K562 (cell line): ENCODE measurements at regions not wholly inside any gene's neighbourhood (a gene's known extent, or its start where the extent isn't known, plus 50 kb on each side); places are given as distances from the start of the nearest gene placed in this dataset.

Experiments used
- ATAC-seq: fragments of 200-7000 bp; cut with Tn5 transposase; 3 replicates; pipeline ENCODE4 v1.9.1; 2020; ENCODE audit warnings: moderate library complexity
- BruUV-seq: library from RNA; stranded (reverse); fragments of 400-500 nt; replicated peaks from 2 replicates; lab custom pipeline; 2021; lab: Mats Ljungman, UMichigan
- CTCF ChIA-PET: fragments of 300-600 bp; formaldehyde crosslinking; extraction: SDS; loops from one replicate; lab custom pipeline; 2021; ENCODE audit warnings: low intra/inter-chr PET ratio; lab: Yijun Ruan, JAX
- POLR2A ChIA-PET: fragments of 300-600, 350-650 bp; sonication (Branson Sonifier 250); formaldehyde crosslinking; extraction: SDS; loops from one replicate; lab custom pipeline; 2021; ENCODE audit warnings: antibody characterized with exemption, inconsistent platforms; lab: Yijun Ruan, JAX
- DNase-seq, 4 experiments: peaks; one replicate each; pipeline versions ENCODE4 v3.0.0 to v3.0.0-alpha.2; 2011 to 2018; ENCODE audit warnings: low spot score in 3 of 4, mixed read lengths in 3 of 4; ENCODE audit errors: extremely low read depth in 1 of 4
- FAIRE-seq: peaks from 2 replicates; lab custom pipeline; 2011; peaks lifted over from hg19 to GRCh38; lab: Jason Lieb, UNC
- H2AFZ ChIP-seq: 2 replicates; pipeline ENCODE4 v1.6.0; 2011; ENCODE audit warnings: low read depth, low read length, control low read depth, inconsistent platforms
- H3K27ac ChIP-seq: fragments of 200-600 bp; 3 replicates; pipeline ENCODE4 v1.8.0; 2011; ENCODE audit warnings: low read depth, mild to moderate bottlenecking, control low read depth, inconsistent platforms, low read length, moderate library complexity, mixed read lengths; ENCODE audit errors: extremely low read depth
- H3K27me3 ChIP-seq, 2 experiments: fragments of 300-600 bp in 1 of 2; 2 replicates in 1 of 2; 3 replicates in 1 of 2; pipeline versions ENCODE4 v1.6.0 to v1.8.0; 2011; ENCODE audit warnings: inconsistent platforms in 2 of 2, low read length in 2 of 2, mild to moderate bottlenecking in 1 of 2, mixed read lengths in 1 of 2, moderate library complexity in 1 of 2; ENCODE audit not compliant: control insufficient read depth in 2 of 2, insufficient read depth in 2 of 2
- H3K36me3 ChIP-seq: fragments of 300-600 bp; 3 replicates; pipeline ENCODE4 v1.8.0; 2011; ENCODE audit warnings: mild to moderate bottlenecking, low read length, inconsistent platforms; ENCODE audit not compliant: control insufficient read depth, insufficient read depth
- H3K4me1 ChIP-seq, 2 experiments: fragments of 200-600 bp in 1 of 2; replicated peaks in 1 of 2; 2 replicates in 1 of 2; 3 replicates in 1 of 2; pipeline versions ENCODE4 v1.5.1 to v1.8.0; 2011; ENCODE audit warnings: inconsistent platforms in 2 of 2, low read length in 2 of 2, mild to moderate bottlenecking in 1 of 2, mixed read lengths in 1 of 2, moderate library complexity in 1 of 2; ENCODE audit not compliant: control insufficient read depth in 2 of 2, insufficient read depth in 2 of 2
- H3K4me2 ChIP-seq: 2 replicates; pipeline ENCODE4 v1.6.1; 2011; ENCODE audit warnings: low read length, control low read depth, inconsistent platforms, mixed read lengths; ENCODE audit not compliant: insufficient read depth
- H3K4me3 ChIP-seq: fragments of 200-600 bp; sonication (generic), shearing (Covaris generic); 2 replicates; pipeline ENCODE4 v1.5.1; 2016; ENCODE audit warnings: control low read depth, inconsistent platforms
- H3K79me2 ChIP-seq: fragments of 200-600 bp; 3 replicates; pipeline ENCODE4 v1.8.0; 2011; ENCODE audit warnings: low read length, inconsistent platforms; ENCODE audit not compliant: control insufficient read depth, insufficient read depth
- H3K9ac ChIP-seq, 2 experiments: 2 replicates each; pipeline versions ENCODE4 v1.6.0 to v1.6.1; 2011; ENCODE audit warnings: low read depth in 2 of 2, low read length in 2 of 2, control low read depth in 1 of 2, inconsistent platforms in 1 of 2, mild to moderate bottlenecking in 1 of 2, mixed read lengths in 1 of 2; ENCODE audit not compliant: insufficient read depth in 1 of 2
- H3K9me1 ChIP-seq: one replicate; pipeline ENCODE4 v1.6.0; 2011; ENCODE audit warnings: inconsistent platforms, mild to moderate bottlenecking, low read length, moderate library complexity; ENCODE audit not compliant: control insufficient read depth, insufficient read depth
- H3K9me3 ChIP-seq: replicated peaks from 2 replicates; pipeline ENCODE4 v1.5.1; 2011; ENCODE audit warnings: low read depth, low read length, inconsistent platforms; ENCODE audit not compliant: control insufficient read depth, insufficient read depth
- H4K20me1 ChIP-seq: replicated peaks from 2 replicates; pipeline ENCODE4 v1.6.1; 2011; ENCODE audit warnings: low read length, inconsistent platforms, mixed read lengths; ENCODE audit not compliant: control insufficient read depth, insufficient read depth
- CCAR2 ChIP-seq: fragments of 200-400 bp; formaldehyde crosslinking; IDR thresholded peaks from 2 replicates; pipeline ENCODE4 v1.6.1; 2017; ENCODE audit warnings: mild to moderate bottlenecking, low read depth, low read length
- FOXM1 ChIP-seq, 2 experiments: fragments of 450-650 bp in 1 of 2; sonication (generic) in 1 of 2; formaldehyde crosslinking in 1 of 2; IDR thresholded peaks; 2 replicates each; pipeline versions ENCODE4 v1.6.1 to v1.9.0; 2017 to 2022; ENCODE audit warnings: low read depth in 2 of 2, mild to moderate bottlenecking in 2 of 2, missing genetic modification reagents in 1 of 2, moderate library complexity in 1 of 2
- MCM2 ChIP-seq: fragments of 450-650 bp; IDR thresholded peaks from 2 replicates; pipeline ENCODE4 v1.6.1; 2017; ENCODE audit warnings: low read depth, mild to moderate bottlenecking
- MECOM ChIP-seq: fragments of 250-450 bp; sonication (Bioruptor Pico); IDR thresholded peaks from 2 replicates; pipeline ENCODE4 v1.8.0; 2022; ENCODE audit warnings: inconsistent platforms
- NR2C2 ChIP-seq, 2 experiments: fragments of 200-800 bp in 1 of 2; sonication (Bioruptor generic) in 1 of 2; sonication (generic) in 1 of 2; formaldehyde crosslinking in 1 of 2; IDR thresholded peaks; 2 replicates each; pipeline versions ENCODE4 v1.6.1 to v1.8.0; 2016 to 2022; ENCODE audit warnings: mild to moderate bottlenecking in 1 of 2, missing compliant biosample characterization in 1 of 2, missing genetic modification characterization in 1 of 2, missing genetic modification reagents in 1 of 2
- TCF7 ChIP-seq: sonication (generic); IDR thresholded peaks from 2 replicates; pipeline ENCODE4 v1.6.1; 2016; ENCODE audit warnings: antibody characterized with exemption, borderline replicate concordance
- ZNF79 ChIP-seq: fragments of 250-450 bp; sonication (Bioruptor Pico); IDR thresholded peaks from 2 replicates; pipeline ENCODE4 v1.4.0; 2020; ENCODE audit warnings: low read depth, mild to moderate bottlenecking, moderate library complexity
- WGBS: fragments of 100-300 bp; shearing (Covaris generic); methylation state at CpG from one replicate; pipeline ENCODE4 v1.1.6; 2016; ENCODE audit warnings: low coverage, mixed read lengths; ENCODE audit not compliant: insufficient coverage; ENCODE audit errors: missing lambda C conversion rate; 5-methylcytosine and 5-hydroxymethylcytosine counted together
- in situ Hi-C: fragments of 300-500 bp; cut with MboI; formaldehyde crosslinking; loops from 4 replicates; pipeline ENCODE4 v1.15.0; 2018; ENCODE audit warnings: inconsistent platforms, mixed read lengths
- intact Hi-C: fragments of 100-400 bp; cut with micrococcal nuclease; formaldehyde crosslinking; loops from 2 replicates; pipeline ENCODE4 v1.14.2; 2022
- TF ChIP-seq, protein P1 (sequence below): sonication (generic); formaldehyde crosslinking; IDR thresholded peaks from 2 replicates; pipeline ENCODE4 v1.8.1; 2023; ENCODE audit warnings: mild to moderate bottlenecking, missing genetic modification reagents
- TF ChIP-seq, protein P2 (sequence below), 2 experiments: fragments of 450-650 bp; IDR thresholded peaks; 2 replicates each; pipeline ENCODE4 v1.6.1; 2018; ENCODE audit warnings: mild to moderate bottlenecking in 2 of 2, low read depth in 1 of 2; ENCODE audit not compliant: partially characterized antibody in 2 of 2

DNA sequence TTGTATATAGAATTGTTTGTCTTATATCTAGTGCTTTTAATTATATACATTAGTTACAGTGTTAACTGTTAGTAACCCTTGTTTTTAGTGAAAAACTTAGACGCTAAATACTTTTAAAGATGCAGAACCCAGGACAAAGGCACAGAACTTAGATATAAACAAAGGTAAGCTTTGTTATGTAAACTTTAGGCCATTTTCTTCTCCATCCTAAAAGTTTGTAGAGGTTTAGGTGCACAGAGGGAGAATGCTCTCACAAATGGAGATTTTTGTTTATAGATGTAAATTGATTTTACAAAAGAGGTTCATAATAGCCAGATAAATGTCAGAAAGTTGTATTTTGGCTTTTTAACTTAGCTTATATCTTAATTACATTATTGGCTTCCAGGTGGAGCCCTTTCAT, 490.5 kb upstream of the LRRC7 start:
- POLR2A ChIA-PET = no interaction called here
- CTCF ChIA-PET = no interaction called here
- Histone ChIP-seq H2AFZ (no peak overlapping the region), H3K4me3 (no peak overlapping the region), H3K27ac (no peak overlapping the region), H3K4me2 (no peak overlapping the region), H3K9ac (no peak overlapping the region), H3K79me2 (no peaks in the 10 kb centered on the region), H3K27me3 (no peaks in the 10 kb centered on the region), H3K4me1 (no peaks in the 10 kb centered on the region), H3K36me3 (no peaks in the 10 kb centered on the region), H3K9me3 (no peaks in the 10 kb centered on the region), H4K20me1 (no peaks in the 10 kb centered on the region), H3K9me1 (no peaks in the 10 kb centered on the region)
- intact Hi-C loops = no loop called here
- BruUV-seq = no TSS peak
- 0% methylated on average over 1 of the region's 1 CpG for WGBS
- no peak for ATAC-seq
- TF ChIP-seq MECOM = no peak
- no peak for TF ChIP-seq CCAR2
- no peak for TF ChIP-seq FOXM1 (IDR thresholded peaks at IDR 0.05; ENCODE audit: low read depth)
- no peak for TF ChIP-seq FOXM1 (CRISPR knock-in tag; IDR thresholded peaks at IDR 0.05; ENCODE audit: low read depth)
- no peak for TF ChIP-seq ZNF79 (CRISPR knock-in tag)
- no peak for TF ChIP-seq MCM2
- in situ Hi-C loops = no loop called here
- DNase-seq = no peak
- FAIRE-seq = no peak

DNA sequence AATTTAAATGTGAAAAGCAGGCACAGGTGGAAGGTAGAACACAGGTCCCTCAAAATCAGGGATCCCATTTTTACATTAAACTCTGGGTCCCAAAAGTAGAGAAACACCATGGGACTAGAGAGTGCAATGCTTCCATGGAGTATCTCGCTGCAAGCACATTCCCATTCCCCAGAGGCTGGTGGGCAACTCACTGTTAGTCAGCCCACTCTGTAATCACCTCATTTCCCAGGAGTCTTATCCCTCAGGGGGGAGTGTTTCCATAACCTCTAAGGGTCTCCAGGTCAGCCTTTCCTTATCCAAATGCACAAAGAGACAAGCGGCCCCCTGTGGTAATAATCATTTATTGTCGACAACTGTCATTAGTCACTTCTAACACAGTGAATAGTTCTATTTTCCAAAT, 490.1 kb upstream of the LRRC7 start:
- H3K4me3 ChIP-seq = no peak overlapping the region
- CTCF ChIA-PET = no interaction called here
- intact Hi-C loops (no loop called here), in situ Hi-C loops (no loop called here)
- no TSS peak for BruUV-seq
- no peaks in the 10 kb centered on the region for H3K9me1 ChIP-seq
- H3K9me3 ChIP-seq = no peaks in the 10 kb centered on the region
- H2AFZ ChIP-seq = no peak overlapping the region
- 0% methylated on average over 3 of the region's 3 CpGs for WGBS
- no peak overlapping the region for H3K9ac ChIP-seq
- ATAC-seq (no peak), FAIRE-seq (no peak), DNase-seq (no peak)
- POLR2A ChIA-PET = no interaction called here
- no peaks in the 10 kb centered on the region for H4K20me1 ChIP-seq
- no peaks in the 10 kb centered on the region for H3K79me2 ChIP-seq
- no peak overlapping the region for H3K4me2 ChIP-seq
- H3K36me3 ChIP-seq = no peaks in the 10 kb centered on the region
- no peaks in the 10 kb centered on the region for H3K27me3 ChIP-seq
- H3K27ac ChIP-seq = no peak overlapping the region
- no peaks in the 10 kb centered on the region for H3K4me1 ChIP-seq
- TF ChIP-seq NR2C2 (CRISPR knock-in tag; IDR thresholded peaks at IDR 0.05) = no peak
- TF ChIP-seq NR2C2 (tag; IDR thresholded peaks at IDR 0.05) = no peak
- TF ChIP-seq, protein P1, sequence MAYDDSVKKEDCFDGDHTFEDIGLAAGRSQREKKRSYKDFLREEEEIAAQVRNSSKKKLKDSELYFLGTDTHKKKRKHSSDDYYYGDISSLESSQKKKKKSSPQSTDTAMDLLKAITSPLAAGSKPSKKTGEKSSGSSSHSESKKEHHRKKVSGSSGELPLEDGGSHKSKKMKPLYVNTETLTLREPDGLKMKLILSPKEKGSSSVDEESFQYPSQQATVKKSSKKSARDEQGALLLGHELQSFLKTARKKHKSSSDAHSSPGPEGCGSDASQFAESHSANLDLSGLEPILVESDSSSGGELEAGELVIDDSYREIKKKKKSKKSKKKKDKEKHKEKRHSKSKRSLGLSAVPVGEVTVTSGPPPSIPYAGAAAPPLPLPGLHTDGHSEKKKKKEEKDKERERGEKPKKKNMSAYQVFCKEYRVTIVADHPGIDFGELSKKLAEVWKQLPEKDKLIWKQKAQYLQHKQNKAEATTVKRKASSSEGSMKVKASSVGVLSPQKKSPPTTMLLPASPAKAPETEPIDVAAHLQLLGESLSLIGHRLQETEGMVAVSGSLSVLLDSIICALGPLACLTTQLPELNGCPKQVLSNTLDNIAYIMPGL (CRISPR knock-in tag) = no peak
- TF ChIP-seq, protein P2, sequence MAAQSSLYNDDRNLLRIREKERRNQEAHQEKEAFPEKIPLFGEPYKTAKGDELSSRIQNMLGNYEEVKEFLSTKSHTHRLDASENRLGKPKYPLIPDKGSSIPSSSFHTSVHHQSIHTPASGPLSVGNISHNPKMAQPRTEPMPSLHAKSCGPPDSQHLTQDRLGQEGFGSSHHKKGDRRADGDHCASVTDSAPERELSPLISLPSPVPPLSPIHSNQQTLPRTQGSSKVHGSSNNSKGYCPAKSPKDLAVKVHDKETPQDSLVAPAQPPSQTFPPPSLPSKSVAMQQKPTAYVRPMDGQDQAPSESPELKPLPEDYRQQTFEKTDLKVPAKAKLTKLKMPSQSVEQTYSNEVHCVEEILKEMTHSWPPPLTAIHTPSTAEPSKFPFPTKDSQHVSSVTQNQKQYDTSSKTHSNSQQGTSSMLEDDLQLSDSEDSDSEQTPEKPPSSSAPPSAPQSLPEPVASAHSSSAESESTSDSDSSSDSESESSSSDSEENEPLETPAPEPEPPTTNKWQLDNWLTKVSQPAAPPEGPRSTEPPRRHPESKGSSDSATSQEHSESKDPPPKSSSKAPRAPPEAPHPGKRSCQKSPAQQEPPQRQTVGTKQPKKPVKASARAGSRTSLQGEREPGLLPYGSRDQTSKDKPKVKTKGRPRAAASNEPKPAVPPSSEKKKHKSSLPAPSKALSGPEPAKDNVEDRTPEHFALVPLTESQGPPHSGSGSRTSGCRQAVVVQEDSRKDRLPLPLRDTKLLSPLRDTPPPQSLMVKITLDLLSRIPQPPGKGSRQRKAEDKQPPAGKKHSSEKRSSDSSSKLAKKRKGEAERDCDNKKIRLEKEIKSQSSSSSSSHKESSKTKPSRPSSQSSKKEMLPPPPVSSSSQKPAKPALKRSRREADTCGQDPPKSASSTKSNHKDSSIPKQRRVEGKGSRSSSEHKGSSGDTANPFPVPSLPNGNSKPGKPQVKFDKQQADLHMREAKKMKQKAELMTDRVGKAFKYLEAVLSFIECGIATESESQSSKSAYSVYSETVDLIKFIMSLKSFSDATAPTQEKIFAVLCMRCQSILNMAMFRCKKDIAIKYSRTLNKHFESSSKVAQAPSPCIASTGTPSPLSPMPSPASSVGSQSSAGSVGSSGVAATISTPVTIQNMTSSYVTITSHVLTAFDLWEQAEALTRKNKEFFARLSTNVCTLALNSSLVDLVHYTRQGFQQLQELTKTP (IDR thresholded peaks at IDR 0.05; ENCODE audit: low read depth in 1 of 2, partially characterized antibody in 2 of 2) = no peak
- TF ChIP-seq TCF7 = no peak
